Inferior parietal cortex (tissue), 1 donor: ENCODE measurements at regions not wholly inside any gene's neighbourhood (a gene's known extent, or its start where the extent isn't known, plus 50 kb on each side); places are given as distances from the start of the nearest gene placed in this dataset.
A peak's percentile ranks its signal among the peaks of the same experiment; 100 is the strongest.
"Not testable (repeated sequence)": the region's sequence is repeated elsewhere in the genome, so short reads cannot be mapped to it uniquely, and the experiment has no call there.

Experiments used
- DNase-seq: peaks from one replicate; pipeline ENCODE4 v3.0.0-alpha.2; 2016; ENCODE audit errors: extremely low spot score

GRCh38 chr10:64416011-64416410, 894.8 kb downstream of the REEP3 start:
- no peak for DNase-seq

DNA sequence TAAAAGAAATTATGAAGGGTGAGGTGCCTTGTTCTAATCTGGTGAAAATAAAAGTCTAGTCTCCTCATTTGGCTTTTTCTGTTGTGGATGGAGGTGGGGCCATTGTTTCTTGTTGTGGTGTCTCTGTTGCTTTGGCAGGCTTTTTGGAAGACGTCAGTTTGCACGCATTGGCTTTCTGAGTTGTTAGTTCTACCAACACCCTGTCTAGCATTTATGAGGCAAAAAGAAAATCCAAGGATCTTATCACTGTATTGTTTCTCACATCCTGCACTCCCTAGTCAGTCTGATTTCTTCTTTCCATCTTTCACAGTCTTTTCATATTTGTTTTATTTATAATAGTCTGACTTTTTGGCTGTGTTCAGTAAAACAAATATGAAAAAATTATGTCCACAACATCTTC, 898.3 kb downstream of the REEP3 start:
- DNase-seq, result no peak

DNA sequence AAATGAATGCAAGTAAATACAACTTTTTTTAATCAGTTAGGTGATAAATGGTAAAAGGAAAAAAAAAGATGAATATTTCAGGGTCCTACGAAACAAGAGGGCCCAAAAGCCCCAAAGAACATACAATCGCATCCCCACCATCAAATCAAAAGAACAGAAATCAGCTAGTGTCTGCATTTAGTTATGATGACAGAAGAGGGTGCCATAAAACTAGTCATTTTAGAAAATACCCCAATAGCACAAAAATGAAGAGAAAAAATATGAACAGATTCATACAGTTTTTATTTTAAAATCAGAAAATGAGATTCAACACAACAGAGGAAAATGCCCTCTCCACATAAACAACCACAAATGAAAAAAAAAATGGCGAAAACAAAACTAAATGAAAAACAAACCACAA, 905.5 kb downstream of the REEP3 start:
- no peak for DNase-seq

DNA sequence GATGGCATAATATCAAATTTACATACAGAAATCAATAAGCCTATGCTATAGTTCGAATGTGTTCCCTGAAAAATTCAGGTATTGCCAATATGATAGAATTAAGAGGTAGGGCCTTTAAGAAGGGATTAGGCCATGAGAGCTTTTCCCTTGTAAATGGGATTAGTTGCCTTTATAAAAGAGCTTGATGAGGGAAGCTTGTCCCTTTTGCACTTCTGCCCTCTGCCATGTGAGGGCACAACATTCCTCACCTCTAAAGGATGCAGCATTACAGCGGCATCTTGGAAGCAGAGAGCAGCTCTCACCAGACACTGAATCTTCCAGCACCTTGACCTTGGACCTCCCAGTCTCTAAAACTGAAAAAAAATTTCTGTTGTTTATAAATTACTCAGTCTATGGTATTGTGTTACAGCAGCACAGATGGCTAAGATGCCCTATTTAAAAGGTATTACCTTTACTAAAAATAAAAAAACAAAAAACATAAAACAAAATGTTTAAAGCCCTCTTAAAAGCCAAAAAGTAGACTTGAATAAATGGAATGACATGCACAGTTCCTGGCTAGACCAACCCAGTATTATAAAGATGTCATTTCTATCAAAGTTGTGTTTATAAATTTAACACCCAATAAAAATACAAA, 909.6 kb downstream of the REEP3 start:
- peak; percentile 65 for DNase-seq

DNA sequence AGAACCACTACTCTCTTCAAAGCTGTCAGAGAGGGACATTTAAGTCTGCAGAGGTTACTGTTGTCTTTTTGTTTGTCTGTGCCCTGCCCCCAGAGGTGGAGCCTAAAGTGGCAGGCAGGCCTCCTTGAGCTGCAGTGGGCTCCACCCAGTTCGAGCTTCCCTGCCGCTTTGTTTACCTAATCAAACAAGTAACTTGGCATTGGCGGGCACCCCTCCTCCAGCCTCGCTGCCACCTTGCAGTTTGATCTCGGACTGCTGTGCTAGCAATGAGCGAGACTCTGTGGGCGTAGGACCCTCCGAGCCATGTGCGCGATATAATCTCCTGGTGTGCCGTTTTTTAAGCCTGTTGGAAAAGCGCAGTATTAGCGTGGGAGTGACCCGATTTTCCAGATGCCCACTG, 920.7 kb downstream of the REEP3 start:
- not testable (repeated sequence) for DNase-seq

GRCh38 chr10:64444163-64444562, 923.0 kb downstream of the REEP3 start:
- DNase-seq, result no peak

DNA sequence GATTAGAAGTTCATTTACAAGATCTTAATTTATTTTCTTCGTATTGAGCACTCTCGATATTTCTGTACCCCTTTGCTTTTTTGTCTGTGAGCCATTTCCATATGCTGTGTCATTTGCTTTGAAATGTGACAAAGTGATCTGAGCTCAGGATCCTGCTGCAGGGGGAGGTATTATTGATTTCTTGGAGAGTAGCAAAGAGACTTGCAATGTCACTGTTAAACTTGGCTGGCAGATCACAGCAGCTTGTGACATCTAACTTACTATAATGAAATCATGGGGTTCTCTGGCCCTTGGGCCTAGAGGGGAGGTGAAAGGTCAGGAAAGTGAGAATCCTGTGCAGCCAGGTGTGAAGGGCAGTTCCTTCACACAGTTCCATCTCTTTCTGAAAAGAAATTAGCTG, 923.4 kb downstream of the REEP3 start:
- no peak for DNase-seq

DNA sequence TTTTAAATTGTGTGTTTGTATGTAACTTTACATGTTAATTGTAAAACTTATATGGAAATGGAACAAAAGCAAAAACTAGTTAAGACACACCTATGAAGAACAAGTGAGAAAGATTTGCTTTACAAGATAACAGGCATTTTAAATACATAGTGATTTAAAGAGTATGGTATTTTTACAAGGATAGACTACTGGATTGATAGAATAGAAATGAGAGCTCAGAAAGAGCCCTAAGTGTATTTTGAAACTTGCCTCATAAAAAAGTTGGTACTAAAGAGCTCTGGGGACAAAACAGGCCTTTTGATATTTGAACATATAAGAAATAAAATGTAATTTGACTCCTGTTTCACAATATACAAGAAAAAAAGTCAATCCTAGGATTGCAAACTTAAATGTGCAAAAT, 928.4 kb downstream of the REEP3 start:
- DNase-seq, result no peak

DNA sequence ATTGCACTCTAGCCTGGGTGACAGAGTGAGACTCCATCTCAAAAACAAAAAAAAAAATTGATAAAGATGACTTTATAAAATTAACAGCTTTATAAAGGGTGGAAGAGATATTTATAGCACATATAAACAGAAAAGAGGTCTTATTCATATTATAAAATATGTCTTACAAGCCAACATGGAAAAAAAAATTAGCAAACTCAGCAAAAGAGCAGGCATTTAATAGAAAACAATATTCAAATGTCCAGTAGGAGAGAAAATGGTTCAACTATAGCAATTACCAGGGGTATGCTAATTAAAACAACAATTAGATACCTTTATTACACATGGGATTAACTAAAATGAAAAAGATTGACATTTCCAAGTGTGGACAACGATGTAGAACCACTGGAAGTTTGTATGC, 929.1 kb downstream of the REEP3 start:
- DNase-seq, result no peak

DNA sequence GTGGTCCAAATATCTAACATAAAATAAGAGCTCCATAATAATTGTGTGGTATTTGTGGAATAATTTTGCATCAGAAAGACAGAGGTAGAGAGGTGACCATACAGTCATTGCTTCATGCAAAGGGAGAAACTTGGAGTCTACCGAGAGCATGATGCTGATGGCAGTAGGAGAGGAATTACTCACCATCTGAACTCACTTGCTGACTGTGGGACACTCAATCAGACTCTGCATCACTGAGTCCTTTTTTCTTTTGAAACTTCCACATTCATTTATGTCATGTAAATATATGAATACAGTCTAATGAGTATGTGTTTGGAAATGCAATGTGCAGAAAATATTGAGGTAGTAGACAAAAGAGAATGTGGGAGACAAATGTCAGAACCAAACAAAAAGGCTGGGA, 933.8 kb downstream of the REEP3 start:
- no peak for DNase-seq

GRCh38 chr10:64458306-64458705, 937.1 kb downstream of the REEP3 start:
- DNase-seq, result no peak

DNA sequence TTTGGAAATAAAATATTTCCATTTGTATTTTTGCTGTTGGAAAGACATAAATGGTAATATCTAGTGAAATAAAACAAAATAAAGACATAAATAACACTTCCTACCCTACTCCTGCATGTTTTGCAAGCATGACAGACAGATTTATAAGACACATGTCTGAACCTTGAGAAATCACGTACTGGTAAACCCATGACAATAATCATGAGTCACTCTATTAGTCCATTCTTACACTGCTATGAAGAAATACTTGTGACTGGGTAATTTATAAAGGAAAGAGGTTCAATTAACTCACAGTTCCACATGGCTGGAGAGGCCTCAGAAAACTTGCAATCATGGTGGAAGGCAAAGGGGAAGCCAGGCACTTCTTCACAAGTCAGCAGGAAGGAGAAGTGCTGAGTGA, 942.2 kb downstream of the REEP3 start:
- DNase-seq, result no peak

DNA sequence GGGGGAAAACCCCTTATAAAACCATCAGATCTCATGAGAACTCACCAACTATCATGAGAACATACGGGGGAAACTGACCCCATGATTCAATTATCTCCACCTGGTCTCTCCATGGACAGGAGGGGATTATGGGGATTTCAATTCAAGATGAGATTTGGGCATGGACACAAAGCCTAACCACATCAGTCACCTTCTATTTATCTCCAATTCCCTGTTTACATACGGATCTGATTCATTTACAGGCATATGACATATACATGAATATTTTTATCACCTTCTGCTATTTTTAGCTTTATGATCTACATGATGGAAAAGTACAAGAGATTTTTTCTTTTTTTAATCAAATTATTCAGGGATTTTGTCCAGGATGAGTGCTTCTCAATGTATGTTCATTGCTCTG, 944.5 kb downstream of the REEP3 start:
- no peak for DNase-seq

- DNase-seq, result no peak
Measured at GRCh38 chr10:64468219-64468618, 947.0 kb downstream of the REEP3 start.

- no peak for DNase-seq
Measured at GRCh38 chr10:64476506-64476905, 955.3 kb downstream of the REEP3 start.

- no peak for DNase-seq
Measured at GRCh38 chr10:64477791-64478190, 956.6 kb downstream of the REEP3 start.

DNA sequence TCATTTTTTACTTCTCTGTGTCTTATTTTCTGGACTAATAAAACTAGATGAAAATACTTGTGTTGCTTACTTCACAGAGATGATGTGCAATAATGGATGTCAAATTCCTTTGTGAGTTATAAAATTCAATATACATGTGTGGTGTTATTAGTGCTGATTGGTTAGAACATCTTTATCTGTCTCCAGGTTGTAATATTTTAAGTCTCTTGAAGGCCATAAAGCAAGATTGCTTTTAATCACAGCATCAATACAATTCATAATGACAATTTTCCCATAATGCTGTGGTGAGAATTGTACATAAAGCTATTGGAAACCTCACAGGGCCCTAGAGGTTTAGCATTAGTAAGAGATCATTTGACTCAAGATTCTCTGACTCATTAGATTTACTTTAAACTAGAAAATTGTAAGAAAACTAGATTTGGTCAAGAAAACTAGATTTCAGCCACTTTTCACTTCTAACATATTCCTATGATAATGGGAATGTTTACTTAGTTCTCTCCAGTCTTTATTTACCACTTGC, 963.7 kb downstream of the REEP3 start:
- DNase-seq, result no peak

DNA sequence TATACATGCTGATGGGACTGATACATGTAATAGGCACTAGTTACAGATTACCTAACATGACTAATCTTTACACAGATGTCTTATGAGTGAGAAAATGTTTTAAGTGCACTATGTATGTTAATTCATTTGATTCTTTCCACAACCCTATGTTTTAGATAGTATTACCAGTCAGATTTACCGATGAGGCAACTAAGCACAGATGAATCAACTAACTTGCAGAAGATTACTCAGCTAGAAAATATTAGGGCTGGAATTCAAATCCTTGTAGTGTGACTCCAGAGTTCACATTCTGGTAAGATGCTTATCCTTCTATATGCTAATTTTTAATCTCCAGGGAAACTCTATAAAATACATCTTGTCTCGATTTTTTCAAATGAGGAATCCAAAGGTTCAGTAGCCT, 964.9 kb downstream of the REEP3 start:
- DNase-seq, result no peak

DNA sequence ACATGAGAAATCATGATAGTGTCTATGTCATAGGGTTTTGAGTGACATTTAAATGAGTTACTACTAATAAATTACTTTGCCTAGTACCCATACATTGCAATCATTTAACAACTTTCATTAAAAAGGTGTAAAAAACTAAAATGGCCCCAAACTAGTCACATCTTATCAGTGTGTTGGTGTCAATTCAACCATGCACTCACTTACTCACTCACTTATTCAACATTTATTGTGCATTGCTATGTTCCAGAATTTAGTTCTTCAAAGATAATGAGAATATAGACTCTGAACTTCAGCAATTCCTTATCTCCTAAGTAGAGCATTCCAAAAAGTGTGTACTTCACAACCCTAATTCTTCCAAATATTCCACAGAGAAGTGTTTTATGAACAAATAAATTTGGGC, 965.7 kb downstream of the REEP3 start:
- no peak for DNase-seq

- no peak for DNase-seq
Measured at GRCh38 chr10:64494901-64495300, 973.7 kb downstream of the REEP3 start.

- DNase-seq, result no peak
Measured at GRCh38 chr10:64497306-64497705, 976.1 kb downstream of the REEP3 start.

DNA sequence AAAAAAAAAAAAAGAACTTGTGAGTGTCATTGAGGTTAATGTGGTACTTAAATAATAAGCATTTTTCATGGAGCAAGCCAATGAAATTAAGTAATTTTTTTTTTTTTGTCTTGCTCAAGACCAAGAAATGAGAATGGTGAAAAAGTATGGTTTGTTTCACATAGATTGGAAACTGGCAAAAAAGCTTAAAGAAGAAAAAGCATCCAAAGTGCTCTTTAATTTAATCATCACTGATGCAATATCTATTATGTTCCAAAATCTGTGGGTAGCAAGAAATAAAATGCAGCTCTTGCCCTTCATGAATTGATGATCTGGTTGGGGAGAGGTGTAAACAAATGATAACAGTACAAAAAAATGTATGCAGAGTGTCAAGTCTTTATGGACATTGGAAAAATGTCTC, 980.6 kb downstream of the REEP3 start:
- DNase-seq, result no peak

DNA sequence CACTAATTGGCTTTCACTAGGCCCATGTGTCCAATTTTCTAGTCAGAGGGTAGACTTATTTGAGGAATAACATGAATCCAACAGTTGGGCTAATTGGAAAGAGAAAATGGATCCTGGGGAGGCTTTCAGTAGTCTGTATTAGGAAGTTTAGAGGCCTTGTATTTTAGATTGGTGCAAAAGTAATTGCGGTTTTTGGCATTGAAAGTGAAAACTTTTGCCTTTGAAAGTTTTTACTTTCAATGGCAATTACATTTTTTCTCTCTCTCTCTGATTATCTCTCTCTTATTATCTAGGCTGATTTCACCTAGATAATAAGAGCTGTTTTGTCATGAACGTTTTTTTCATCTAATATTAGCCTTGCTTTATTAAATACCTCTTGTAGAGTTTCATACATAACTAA, 981.7 kb downstream of the REEP3 start:
- no peak for DNase-seq

- DNase-seq, result peak; percentile 70
Measured at GRCh38 chr10:64503429-64503828, 982.2 kb downstream of the REEP3 start.
